HG02610 (cell line): ENCODE measurements at regions not wholly inside any gene's neighbourhood (a gene's known extent, or its start where the extent isn't known, plus 50 kb on each side); places are given as distances from the start of the nearest gene placed in this dataset.
"Not testable (repeated sequence)": the region's sequence is repeated elsewhere in the genome, so short reads cannot be mapped to it uniquely, and the experiment has no call there.

Experiments used
- ATAC-seq: cut with Tn5 transposase; IDR thresholded peaks from one replicate; pipeline ENCODE4 v1.9.1; 2021; ENCODE audit warnings: mild to moderate bottlenecking, moderate library complexity; ENCODE audit not compliant: unreplicated experiment

- ATAC-seq = no peak
Observed at GRCh38 chr10:118870467-118871243, 115.9 kb upstream of the CACUL1 start.

- no peak for ATAC-seq
Observed at GRCh38 chr10:118871244-118871865, 116.6 kb upstream of the CACUL1 start.

- ATAC-seq = no peak
Observed at GRCh38 chr10:118873091-118873737, 118.4 kb upstream of the CACUL1 start.

- ATAC-seq = no peak
Observed at GRCh38 chr10:118873738-118874105, 119.0 kb upstream of the CACUL1 start.

- ATAC-seq = no peak
Observed at GRCh38 chr10:118874171-118874570, 119.4 kb upstream of the CACUL1 start.

GRCh38 chr10:118875087-118875486 is 120.3 kb upstream of the CACUL1 start:
- no peak for ATAC-seq

GRCh38 chr10:118882741-118883140 is 128.0 kb upstream of the CACUL1 start:
- no peak for ATAC-seq

GRCh38 chr10:118892255-118892654 is 137.3 kb upstream of the NANOS1 start:
- ATAC-seq = no peak

- ATAC-seq = not testable (repeated sequence)
Observed at GRCh38 chr10:118894891-118895290, 134.6 kb upstream of the NANOS1 start.

- no peak for ATAC-seq
Observed at GRCh38 chr10:118900617-118901016, 128.9 kb upstream of the NANOS1 start.

GRCh38 chr10:118901380-118901779 is 128.1 kb upstream of the NANOS1 start:
- no peak for ATAC-seq

GRCh38 chr10:118901906-118902305 is 127.6 kb upstream of the NANOS1 start:
- no peak for ATAC-seq

- ATAC-seq = not testable (repeated sequence)
Observed at GRCh38 chr10:118902656-118903055, 126.9 kb upstream of the NANOS1 start.

- no peak for ATAC-seq
Observed at GRCh38 chr10:118903251-118903650, 126.3 kb upstream of the NANOS1 start.

GRCh38 chr10:118903691-118904090 is 125.8 kb upstream of the NANOS1 start:
- no peak for ATAC-seq

- no peak for ATAC-seq
Observed at GRCh38 chr10:118904286-118904685, 125.2 kb upstream of the NANOS1 start.

GRCh38 chr10:118907051-118907450 is 122.5 kb upstream of the NANOS1 start:
- no peak for ATAC-seq

GRCh38 chr10:118908557-118909256 is 120.8 kb upstream of the NANOS1 start:
- no peak for ATAC-seq

- ATAC-seq = no peak
Observed at GRCh38 chr10:118910702-118911101, 118.8 kb upstream of the NANOS1 start.

GRCh38 chr10:118911363-118911762 is 118.2 kb upstream of the NANOS1 start:
- no peak for ATAC-seq

GRCh38 chr10:118912961-118913600 is 116.4 kb upstream of the NANOS1 start:
- ATAC-seq = no peak
